HUES6 (cell line): ENCODE measurements at regions not wholly inside any gene's neighbourhood (a gene's known extent, or its start where the extent isn't known, plus 50 kb on each side); places are given as distances from the start of the nearest gene placed in this dataset.

ENCODE experiments used
- H3K27ac ChIP-seq: 2 replicates; pipeline ENCODE4 v1.7.0; 2013; ENCODE audit warnings: low read depth, mild to moderate bottlenecking, low read length, inconsistent platforms
- H3K27me3 ChIP-seq: 2 replicates; pipeline ENCODE4 v1.6.1; 2013; ENCODE audit warnings: low read length; ENCODE audit not compliant: control insufficient read depth, insufficient read depth
- H3K36me3 ChIP-seq: 2 replicates; pipeline ENCODE4 v1.6.1; 2013; ENCODE audit warnings: low read length; ENCODE audit not compliant: control insufficient read depth, insufficient read depth
- H3K4me1 ChIP-seq: 2 replicates; pipeline ENCODE4 v1.6.1; 2013; ENCODE audit warnings: low read length; ENCODE audit not compliant: control insufficient read depth, insufficient read depth
- H3K4me3 ChIP-seq: 2 replicates; pipeline ENCODE4 v1.5.1; 2013; ENCODE audit warnings: low read depth, low read length
- H3K9ac ChIP-seq: one replicate; pipeline ENCODE4 v1.6.1; 2013; ENCODE audit warnings: mild to moderate bottlenecking, low read length
- H3K9me3 ChIP-seq: 2 replicates; pipeline ENCODE4 v1.6.1; 2013; ENCODE audit warnings: low read depth, low read length; ENCODE audit not compliant: control insufficient read depth, insufficient read depth

DNA sequence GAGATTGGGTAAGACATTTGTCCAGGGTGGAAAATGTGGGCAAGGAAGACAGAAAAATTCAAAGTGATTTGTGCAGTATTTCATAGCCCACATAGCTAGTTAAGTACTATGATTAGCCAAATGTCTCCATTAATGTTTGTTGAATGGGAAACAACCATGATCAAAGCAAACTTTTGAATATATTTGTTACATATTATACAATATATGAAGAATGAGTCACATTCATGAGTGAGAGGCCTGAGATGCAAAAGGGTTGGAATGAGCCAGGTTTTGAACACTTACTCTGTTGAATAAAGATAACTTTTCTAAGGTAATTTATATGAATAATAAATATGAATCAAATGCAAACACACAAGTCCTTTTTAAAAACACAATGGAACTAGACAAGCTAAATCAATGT, 984.5 kb upstream of the CDH2 start:
- Histone ChIP-seq H3K27me3 (no peaks in the 10 kb centered on the region), H3K4me3 (no peak overlapping the region), H3K36me3 (no peaks in the 10 kb centered on the region), H3K9ac (no peak overlapping the region), H3K27ac (no peak overlapping the region), H3K4me1 (peaks cover 22% of the 10 kb centered on the region; the same call in 1 of the 2 replicates), H3K9me3 (no peaks in the 10 kb centered on the region)

DNA sequence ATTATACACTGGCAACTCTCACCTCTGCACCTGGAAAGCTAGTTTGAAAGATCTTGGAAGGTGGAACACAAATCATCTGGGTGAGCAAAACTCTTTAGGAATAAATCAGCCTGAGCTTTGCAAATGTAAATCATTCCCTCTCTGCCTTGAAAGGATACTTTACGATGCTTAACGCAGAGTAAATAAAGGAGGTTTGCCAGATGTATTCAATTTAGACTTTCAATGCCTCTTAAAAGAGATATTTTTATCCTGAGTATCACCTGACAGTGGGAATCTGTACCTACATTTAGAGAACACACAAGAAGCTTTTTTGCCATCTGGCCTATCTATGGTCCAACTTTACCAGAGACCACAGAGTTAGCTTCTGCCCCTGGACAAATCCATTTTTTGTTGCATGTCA, 983.2 kb upstream of the CDH2 start:
- peaks cover 21% of the 10 kb centered on the region; the same call in 1 of the 2 replicates for H3K4me1 ChIP-seq
- H3K9ac ChIP-seq, result no peak overlapping the region
- H3K36me3 ChIP-seq, result no peaks in the 10 kb centered on the region
- H3K9me3 ChIP-seq, result no peaks in the 10 kb centered on the region
- no peak overlapping the region for H3K27ac ChIP-seq
- H3K27me3 ChIP-seq, result no peaks in the 10 kb centered on the region
- H3K4me3 ChIP-seq, result no peak overlapping the region

GRCh38 chr18:29157905-29158304, 981.0 kb upstream of the CDH2 start:
- H3K27me3 ChIP-seq, result no peaks in the 10 kb centered on the region
- H3K27ac ChIP-seq, result no peak overlapping the region
- H3K9me3 ChIP-seq, result no peaks in the 10 kb centered on the region
- no peaks in the 10 kb centered on the region for H3K36me3 ChIP-seq
- peaks cover 19% of the 10 kb centered on the region; the same call in 1 of the 2 replicates for H3K4me1 ChIP-seq
- H3K4me3 ChIP-seq, result no peak overlapping the region
- H3K9ac ChIP-seq, result no peak overlapping the region

GRCh38 chr18:29157057-29157780, 980.3 kb upstream of the CDH2 start:
- Histone ChIP-seq H3K27me3 (no peaks in the 10 kb centered on the region), H3K4me3 (no peak overlapping the region), H3K9me3 (no peaks in the 10 kb centered on the region), H3K9ac (no peak overlapping the region), H3K36me3 (no peaks in the 10 kb centered on the region), H3K27ac (no peak overlapping the region), H3K4me1 (peaks cover 19% of the 10 kb centered on the region; the same call in 1 of the 2 replicates)

DNA sequence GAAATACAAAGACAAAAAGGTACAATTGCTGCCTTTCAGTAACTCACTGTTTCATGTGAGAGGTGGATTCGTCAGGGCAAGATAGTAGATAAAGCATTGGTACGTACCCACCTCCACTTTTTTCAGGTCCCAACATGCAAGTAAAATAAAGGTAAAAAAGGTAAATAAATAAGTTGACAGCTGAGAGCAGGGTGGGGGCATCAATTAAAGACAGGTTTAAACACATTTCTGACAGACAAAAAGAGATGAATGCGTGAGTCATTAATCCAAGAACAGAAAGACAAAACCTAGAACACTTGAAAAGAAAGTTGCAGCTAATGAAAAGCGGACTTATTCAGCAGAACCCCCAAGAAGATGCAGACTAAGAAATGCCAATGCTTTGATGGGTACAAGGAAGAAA, 979.6 kb upstream of the CDH2 start:
- Histone ChIP-seq H3K27ac (no peak overlapping the region), H3K9ac (no peak overlapping the region), H3K4me1 (peaks cover 19% of the 10 kb centered on the region; the same call in 1 of the 2 replicates)

DNA sequence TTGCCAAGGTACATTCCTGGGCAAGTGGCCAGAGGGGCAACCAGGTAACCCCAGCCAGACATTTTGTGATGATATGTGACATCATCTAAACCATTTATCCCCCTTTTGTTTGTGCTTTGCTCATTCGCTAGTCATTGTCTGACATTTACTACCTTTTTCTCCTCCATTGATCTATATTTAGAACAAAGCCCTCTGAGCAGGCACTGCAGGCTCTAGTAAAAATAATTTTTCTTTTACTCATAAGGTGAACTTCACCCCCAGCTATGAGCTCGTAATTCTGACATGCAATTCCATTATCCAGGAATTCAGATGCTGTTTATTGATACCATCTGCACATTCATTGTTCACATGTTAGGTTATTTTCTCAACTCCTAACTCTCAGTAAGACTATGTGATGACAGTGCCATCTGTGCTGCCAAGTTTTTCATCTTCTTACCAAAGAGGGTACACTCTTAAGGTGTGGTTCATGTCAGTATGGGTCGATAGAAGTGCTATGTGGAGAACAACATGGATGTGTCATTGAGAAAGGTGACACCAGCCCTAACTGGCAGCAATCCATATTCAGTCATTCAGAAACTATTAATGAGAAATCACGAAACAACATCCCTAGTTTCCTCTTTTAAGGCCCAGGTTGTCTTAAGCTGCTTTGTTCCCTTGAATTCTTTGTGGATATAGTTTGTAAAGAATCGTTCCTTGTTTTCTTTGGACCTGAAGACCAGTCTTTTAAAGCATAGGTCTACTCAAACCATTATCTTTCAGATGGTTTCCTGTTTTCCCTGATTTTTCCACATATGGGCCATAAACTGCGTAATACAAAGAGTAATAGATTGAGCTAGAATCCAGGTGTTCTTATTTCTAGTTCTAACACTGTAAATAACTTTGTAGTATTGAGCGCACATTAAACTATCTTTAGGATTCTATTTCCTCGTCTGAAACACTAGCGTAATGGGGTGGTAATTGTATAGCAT, 978.1 kb upstream of the CDH2 start:
- H3K4me1 ChIP-seq, result peaks cover 14% of the 10 kb centered on the region; the same call in 1 of the 2 replicates
- no peak overlapping the region for H3K4me3 ChIP-seq
- H3K36me3 ChIP-seq, result no peaks in the 10 kb centered on the region
- no peak overlapping the region for H3K27ac ChIP-seq
- H3K27me3 ChIP-seq, result no peaks in the 10 kb centered on the region
- H3K9ac ChIP-seq, result no peak overlapping the region
- no peaks in the 10 kb centered on the region for H3K9me3 ChIP-seq

More for the DNA sequence above, 979.6 kb upstream of the CDH2 start:
- Histone ChIP-seq H3K27me3 (no peaks in the 10 kb centered on the region), H3K36me3 (no peaks in the 10 kb centered on the region), H3K4me3 (no peak overlapping the region), H3K9me3 (no peaks in the 10 kb centered on the region)

DNA sequence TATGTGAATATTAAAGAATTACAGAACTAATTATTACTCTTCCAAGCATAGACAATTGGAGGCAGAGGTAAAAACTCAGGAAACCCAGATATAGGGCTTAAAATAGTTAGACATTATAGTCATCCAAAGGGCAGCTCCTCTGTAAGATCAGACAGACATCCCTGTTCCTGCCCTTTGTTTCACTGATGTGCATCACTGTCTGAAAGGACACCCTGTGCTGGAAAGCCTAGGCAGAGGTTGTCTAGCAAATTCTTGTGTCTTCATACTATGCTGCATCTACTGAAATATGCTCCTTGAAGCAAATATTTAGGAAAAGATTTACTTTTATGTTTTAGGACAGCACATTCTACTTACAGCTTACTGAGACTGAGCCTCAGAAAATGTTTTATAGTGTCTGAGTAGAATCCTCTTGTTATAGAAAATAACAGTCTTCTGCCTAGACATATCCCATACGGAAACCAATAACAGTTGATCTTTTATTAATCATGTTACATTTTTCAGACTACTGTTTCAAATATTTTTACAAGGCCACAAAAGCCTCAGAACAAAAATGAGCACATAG, 977.3 kb upstream of the CDH2 start:
- no peak overlapping the region for H3K27ac ChIP-seq
- H3K9ac ChIP-seq, result no peak overlapping the region
- no peaks in the 10 kb centered on the region for H3K36me3 ChIP-seq
- no peaks in the 10 kb centered on the region for H3K27me3 ChIP-seq
- H3K4me3 ChIP-seq, result no peak overlapping the region
- H3K4me1 ChIP-seq, result peaks cover 8% of the 10 kb centered on the region; the same call in 1 of the 2 replicates
- H3K9me3 ChIP-seq, result no peaks in the 10 kb centered on the region

DNA sequence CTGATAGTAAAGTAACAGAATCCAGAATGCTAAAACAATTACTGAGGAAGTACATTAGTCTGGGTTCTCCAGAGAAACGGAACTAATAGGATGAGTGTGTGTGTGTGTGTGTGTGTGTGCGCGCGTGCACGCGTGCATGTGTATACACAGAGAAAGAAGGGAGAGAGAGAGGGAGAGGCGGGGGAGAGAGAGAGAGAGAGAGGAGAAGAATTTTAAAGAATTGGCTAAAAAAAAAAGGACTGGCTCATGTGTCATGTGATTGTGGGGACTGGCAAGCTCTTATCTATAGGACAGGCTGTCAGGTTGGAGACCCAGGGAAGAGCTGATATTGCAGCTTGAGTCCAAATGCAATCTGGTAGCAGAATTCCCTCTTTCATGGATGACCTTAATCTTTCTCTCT, 976.2 kb upstream of the CDH2 start:
- H3K27ac ChIP-seq, result no peak overlapping the region
- no peaks in the 10 kb centered on the region for H3K36me3 ChIP-seq
- H3K9ac ChIP-seq, result no peak overlapping the region
- peaks cover 8% of the 10 kb centered on the region; the same call in 1 of the 2 replicates for H3K4me1 ChIP-seq
- no peak overlapping the region for H3K4me3 ChIP-seq
- H3K27me3 ChIP-seq, result no peaks in the 10 kb centered on the region
- no peaks in the 10 kb centered on the region for H3K9me3 ChIP-seq

GRCh38 chr18:29147944-29148343, 971.0 kb upstream of the CDH2 start:
- Histone ChIP-seq H3K36me3 (no peaks in the 10 kb centered on the region), H3K9ac (no peak overlapping the region), H3K4me1 (0 out of 2 replicates have a peak, but pooled peaks cover 2% of the 10 kb centered on the region), H3K9me3 (no peaks in the 10 kb centered on the region), H3K27ac (no peak overlapping the region), H3K4me3 (no peak overlapping the region), H3K27me3 (no peaks in the 10 kb centered on the region)

DNA sequence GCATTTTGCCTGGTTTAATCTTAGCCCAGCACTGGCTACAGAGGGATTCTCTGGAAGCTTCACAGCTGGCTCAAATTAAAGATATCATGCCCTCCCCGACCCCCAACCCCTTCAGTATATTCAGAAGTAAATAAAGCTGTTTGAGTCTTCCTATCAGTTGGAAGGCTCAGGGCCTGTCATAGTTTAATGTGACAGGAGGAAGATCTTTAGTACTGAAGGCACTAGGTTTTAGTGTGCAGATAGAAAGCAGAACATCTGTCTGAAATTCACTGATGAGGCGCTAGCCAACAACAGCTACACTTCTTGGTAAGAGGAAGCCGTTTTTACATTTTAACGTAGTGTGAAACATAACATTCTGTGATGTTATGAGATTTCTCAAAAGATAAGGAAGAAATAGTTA, 969.1 kb upstream of the CDH2 start:
- H3K4me1 ChIP-seq, result 0 out of 2 replicates have a peak, but pooled peaks cover 2% of the 10 kb centered on the region
- no peaks in the 10 kb centered on the region for H3K9me3 ChIP-seq
- H3K9ac ChIP-seq, result no peak overlapping the region
- no peaks in the 10 kb centered on the region for H3K27me3 ChIP-seq
- no peak overlapping the region for H3K4me3 ChIP-seq
- no peaks in the 10 kb centered on the region for H3K36me3 ChIP-seq
- no peak overlapping the region for H3K27ac ChIP-seq
